BJ (cell line): ENCODE measurements at regions not wholly inside any gene's neighbourhood (a gene's known extent, or its start where the extent isn't known, plus 50 kb on each side); places are given as distances from the start of the nearest gene placed in this dataset.

Experiments used
- CTCF ChIA-PET: fragments of 350-600 bp; formaldehyde crosslinking; extraction: SDS; loops from one replicate; lab custom pipeline; 2021; ENCODE audit warnings: antibody characterized with exemption, inconsistent platforms; lab: Yijun Ruan, JAX
- POLR2A ChIA-PET: fragments of 300-600 bp; sonication (Branson Sonifier 250); formaldehyde crosslinking; extraction: SDS; loops from one replicate; lab custom pipeline; 2021; ENCODE audit warnings: antibody characterized with exemption; lab: Charles Lee
- DNase-seq: peaks from one replicate; pipeline ENCODE4 v3.0.0-alpha.2; 2011; ENCODE audit warnings: low read depth
- H3K27me3 ChIP-seq: 2 replicates; pipeline ENCODE4 v1.6.0; 2011; ENCODE audit warnings: low read length; ENCODE audit not compliant: control insufficient read depth, insufficient read depth
- H3K36me3 ChIP-seq: 2 replicates; pipeline ENCODE4 v1.5.1; 2011; ENCODE audit warnings: low read length; ENCODE audit not compliant: control insufficient read depth, insufficient read depth
- H3K4me3 ChIP-seq: 2 replicates; pipeline ENCODE4 v1.5.1; 2011; ENCODE audit warnings: low read depth, mild to moderate bottlenecking, control low read depth, low read length
- TF ChIP-seq, protein P1 (sequence below): IDR thresholded peaks from 2 replicates; pipeline ENCODE4 v1.5.1; 2011; ENCODE audit warnings: low read depth, mild to moderate bottlenecking, control low read depth, inconsistent platforms, low read length, moderate library complexity; ENCODE audit not compliant: insufficient read depth

DNA sequence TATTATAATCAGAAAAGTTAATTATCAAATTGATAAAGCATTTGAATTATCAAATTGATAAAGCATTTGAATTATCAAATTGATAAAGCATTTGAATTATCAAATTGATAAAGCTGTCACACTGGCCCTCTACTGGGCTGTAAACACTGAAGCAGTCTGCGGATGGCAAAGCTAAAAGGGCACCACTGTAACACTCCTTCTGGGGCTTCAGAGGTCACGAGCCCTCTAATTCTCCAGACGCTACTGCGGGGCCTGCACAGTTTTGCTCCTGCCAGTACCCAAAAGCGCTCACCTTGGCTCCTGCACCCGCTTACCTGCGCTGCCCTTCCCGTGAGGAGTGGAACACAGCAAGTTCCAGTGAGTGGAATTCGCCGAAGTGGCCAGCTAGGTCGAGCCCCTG, 409.0 kb upstream of the KCNMB2 start:
- POLR2A ChIA-PET = no interaction called here
- Histone ChIP-seq H3K4me3 (no peak overlapping the region), H3K36me3 (no peaks in the 10 kb centered on the region), H3K27me3 (no peaks in the 10 kb centered on the region)
- DNase-seq = no peak
- TF ChIP-seq, protein P1, sequence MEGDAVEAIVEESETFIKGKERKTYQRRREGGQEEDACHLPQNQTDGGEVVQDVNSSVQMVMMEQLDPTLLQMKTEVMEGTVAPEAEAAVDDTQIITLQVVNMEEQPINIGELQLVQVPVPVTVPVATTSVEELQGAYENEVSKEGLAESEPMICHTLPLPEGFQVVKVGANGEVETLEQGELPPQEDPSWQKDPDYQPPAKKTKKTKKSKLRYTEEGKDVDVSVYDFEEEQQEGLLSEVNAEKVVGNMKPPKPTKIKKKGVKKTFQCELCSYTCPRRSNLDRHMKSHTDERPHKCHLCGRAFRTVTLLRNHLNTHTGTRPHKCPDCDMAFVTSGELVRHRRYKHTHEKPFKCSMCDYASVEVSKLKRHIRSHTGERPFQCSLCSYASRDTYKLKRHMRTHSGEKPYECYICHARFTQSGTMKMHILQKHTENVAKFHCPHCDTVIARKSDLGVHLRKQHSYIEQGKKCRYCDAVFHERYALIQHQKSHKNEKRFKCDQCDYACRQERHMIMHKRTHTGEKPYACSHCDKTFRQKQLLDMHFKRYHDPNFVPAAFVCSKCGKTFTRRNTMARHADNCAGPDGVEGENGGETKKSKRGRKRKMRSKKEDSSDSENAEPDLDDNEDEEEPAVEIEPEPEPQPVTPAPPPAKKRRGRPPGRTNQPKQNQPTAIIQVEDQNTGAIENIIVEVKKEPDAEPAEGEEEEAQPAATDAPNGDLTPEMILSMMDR = no peak
- CTCF ChIA-PET = no interaction called here

DNA sequence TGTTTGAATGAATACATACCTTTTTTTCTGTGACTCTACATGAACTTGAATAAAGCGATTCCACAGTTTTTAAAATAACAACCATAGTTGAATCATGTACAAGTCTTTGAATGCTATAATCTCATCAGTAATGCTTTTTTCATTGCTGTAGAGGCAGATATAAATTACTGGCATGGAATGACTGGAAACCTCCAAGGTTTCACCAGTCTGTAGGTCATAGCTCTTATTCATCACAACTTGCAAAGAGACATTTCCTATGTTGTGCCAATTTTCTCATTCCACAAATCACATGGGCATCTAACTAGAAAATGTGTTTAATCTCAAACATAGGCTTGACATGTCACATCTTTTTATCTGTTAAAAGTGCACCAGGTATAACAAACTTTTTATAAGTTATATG, 407.1 kb upstream of the KCNMB2 start:
- H3K36me3 ChIP-seq = no peaks in the 10 kb centered on the region
- TF ChIP-seq, protein P1 = no peak
- no peaks in the 10 kb centered on the region for H3K27me3 ChIP-seq
- ChIA-PET POLR2A (no interaction called here), CTCF (no interaction called here)
- DNase-seq = no peak
- no peak overlapping the region for H3K4me3 ChIP-seq

DNA sequence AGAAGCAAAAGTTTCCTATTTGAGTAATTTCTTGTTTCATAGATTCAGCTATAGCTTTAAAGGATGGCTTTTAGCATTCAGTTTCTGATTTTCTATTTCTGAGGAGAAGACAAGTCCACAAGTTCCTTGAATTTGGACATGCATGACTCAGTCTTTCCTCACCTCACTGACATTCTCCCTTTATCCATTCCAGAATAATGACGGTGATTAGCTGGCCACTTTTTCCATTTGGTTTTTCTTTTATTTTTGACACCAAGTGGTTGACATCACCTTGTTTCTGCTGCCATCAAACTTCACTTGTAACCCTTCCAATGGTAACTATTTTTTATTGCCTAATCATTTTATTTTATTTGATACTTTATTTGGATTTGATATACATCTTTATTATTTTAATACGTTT, 404.4 kb upstream of the KCNMB2 start:
- H3K36me3 ChIP-seq = no peaks in the 10 kb centered on the region
- POLR2A ChIA-PET = no interaction called here
- no peaks in the 10 kb centered on the region for H3K27me3 ChIP-seq
- TF ChIP-seq, protein P1 = no peak
- no peak overlapping the region for H3K4me3 ChIP-seq
- no peak for DNase-seq
- CTCF ChIA-PET = interaction anchor here (0.6 kb wide), 1 partner anchor 858 kb away, joined by 3 read pairs; no protein-coding TSS in a partner anchor

DNA sequence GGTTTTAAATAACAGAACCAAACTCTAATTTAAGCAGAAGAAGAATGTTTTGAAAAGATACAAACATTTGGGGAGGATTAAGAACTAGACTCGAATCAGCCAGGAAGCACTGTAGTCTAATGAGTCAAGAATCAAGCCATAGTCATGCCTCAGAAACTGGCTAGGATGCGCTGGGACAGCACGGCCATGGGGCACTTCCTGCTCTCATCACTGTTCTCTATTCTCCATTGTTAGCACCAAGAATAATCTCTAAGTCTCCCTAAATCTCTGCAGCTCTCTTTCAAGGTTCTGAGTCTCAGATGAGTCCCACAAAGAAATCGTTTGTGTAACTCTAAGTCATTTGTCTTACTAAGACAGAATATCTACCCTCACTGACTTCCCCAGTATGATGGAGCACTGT, 399.0 kb upstream of the KCNMB2 start:
- H3K36me3 ChIP-seq = no peaks in the 10 kb centered on the region
- no peaks in the 10 kb centered on the region for H3K27me3 ChIP-seq
- ChIA-PET POLR2A (no interaction called here), CTCF (interaction anchor here (0.7 kb wide), 1 partner anchor 253 kb away, joined by 3 read pairs; no protein-coding TSS in a partner anchor)
- DNase-seq = no peak
- TF ChIP-seq, protein P1 = no peak
- H3K4me3 ChIP-seq = no peak overlapping the region

DNA sequence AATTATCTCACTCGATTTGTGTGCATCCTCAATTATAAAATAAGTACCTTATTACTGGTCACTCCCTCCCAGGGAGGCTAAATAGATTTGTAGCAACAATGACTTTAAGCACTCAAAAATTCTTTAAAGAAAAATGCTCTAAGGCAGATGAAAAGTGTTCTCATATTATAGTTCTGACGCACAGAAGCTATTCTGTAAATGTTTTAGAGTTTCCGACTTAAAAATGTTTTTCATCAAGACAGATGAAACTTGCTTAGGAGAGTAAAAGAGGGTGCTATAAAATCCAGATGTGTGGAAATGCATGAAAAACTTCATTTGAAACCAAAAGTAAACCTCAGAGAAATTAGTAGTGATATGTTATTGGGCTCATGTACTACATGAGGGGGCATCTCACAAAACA, 398.4 kb upstream of the KCNMB2 start:
- TF ChIP-seq, protein P1 = no peak
- POLR2A ChIA-PET = interaction anchor here (0.8 kb wide), 1 partner anchor 204 kb away, joined by 3 read pairs; no protein-coding TSS in a partner anchor

More for the DNA sequence above, 398.4 kb upstream of the KCNMB2 start:
- DNase-seq = no peak
- CTCF ChIA-PET = interaction anchor here (0.7 kb wide), 1 partner anchor 253 kb away, joined by 3 read pairs; no protein-coding TSS in a partner anchor
- H3K36me3 ChIP-seq = no peaks in the 10 kb centered on the region
- no peak overlapping the region for H3K4me3 ChIP-seq
- no peaks in the 10 kb centered on the region for H3K27me3 ChIP-seq
